Adrenal gland (tissue), 9 donors: ENCODE measurements at regions not wholly inside any gene's neighbourhood (a gene's known extent, or its start where the extent isn't known, plus 50 kb on each side); places are given as distances from the start of the nearest gene placed in this dataset.

Experiments
- DNase-seq, 7 donors: peaks; one replicate each; pipeline ENCODE4 v3.0.0-alpha.2; 2019 to 2020
- H3K27ac ChIP-seq, 5 donors: fragments of 200-600 bp; sonication (generic) in 4 of 5; 1 replicate in 3 of 5; 2 replicates in 2 of 5; pipeline versions ENCODE4 v1.5.1 to v1.8.0; 2016 to 2020; ENCODE audit warnings: mild to moderate bottlenecking in 1 of 5
- H3K27me3 ChIP-seq: fragments of 200-600 bp; 2 replicates; pipeline ENCODE4 v1.8.0; 2021
- H3K36me3 ChIP-seq, 2 donors: fragments of 200-600 bp; replicated peaks in 1 of 2; 1 replicate in 1 of 2; 2 replicates in 1 of 2; pipeline versions ENCODE4 v1.5.1 to v1.8.0; 2018 to 2022
- H3K4me1 ChIP-seq, 2 donors: fragments of 200-600 bp; replicated peaks in 1 of 2; 1 replicate in 1 of 2; 2 replicates in 1 of 2; pipeline versions ENCODE4 v1.5.1 to v1.8.0; 2018 to 2021
- H3K4me3 ChIP-seq, 4 donors: fragments of 200-600 bp; sonication (generic) in 3 of 4; one replicate each; pipeline ENCODE4 v1.5.1; 2016 to 2018
- H3K9me3 ChIP-seq, 3 donors: fragments of 200-600 bp; sonication (generic) in 1 of 3; replicated peaks in 1 of 3; 1 replicate in 2 of 3; 2 replicates in 1 of 3; pipeline versions ENCODE4 v1.5.1 to v1.8.0; 2016 to 2021
- POLR2A ChIP-seq, 2 donors: fragments of 450-650 bp; IDR thresholded peaks; one replicate each; pipeline ENCODE4 v1.6.1; 2017; ENCODE audit warnings: antibody characterized with exemption in 2 of 2, mild to moderate bottlenecking in 2 of 2, moderate library complexity in 1 of 2
- WGBS, 4 donors: extraction: QIAGEN DNeasy Blood & Tissue Kit in 2 of 4; methylation state at CpG; one replicate each; pipeline versions ENCODE4 v1.1.5 to v1.1.7; 2013 to 2017; 5-methylcytosine and 5-hydroxymethylcytosine counted together
- intact Hi-C, 2 donors: fragments of 100-400 bp; cut with DNase I; formaldehyde crosslinking; loops; one replicate each; pipeline versions ENCODE4 v1.14.1 to v1.15.0; 2022 to 2023
- TF ChIP-seq, protein P1 (sequence below), 6 experiments: fragments of 450-650 bp in 4 of 6; fragments of 200-600 bp in 2 of 6; sonication (generic) in 1 of 6; IDR thresholded peaks; 1 replicate in 5 of 6; 2 replicates in 1 of 6; pipeline versions ENCODE4 v1.5.1 to v1.8.0; 2016 to 2021; ENCODE audit warnings: antibody characterized with exemption in 6 of 6, mild to moderate bottlenecking in 2 of 6, moderate library complexity in 1 of 6
- donor health status: healthy with polysubstance abuse.
- donor health status: Bipolar disorder and iron deficiency.
- donor health status: DM: yes; HTN: yes; CAD: no.
- donor health status: DM: no; HTN: no; CAD: no.
- donor health status: DM: no; HTN: no; CAD: no.

DNA sequence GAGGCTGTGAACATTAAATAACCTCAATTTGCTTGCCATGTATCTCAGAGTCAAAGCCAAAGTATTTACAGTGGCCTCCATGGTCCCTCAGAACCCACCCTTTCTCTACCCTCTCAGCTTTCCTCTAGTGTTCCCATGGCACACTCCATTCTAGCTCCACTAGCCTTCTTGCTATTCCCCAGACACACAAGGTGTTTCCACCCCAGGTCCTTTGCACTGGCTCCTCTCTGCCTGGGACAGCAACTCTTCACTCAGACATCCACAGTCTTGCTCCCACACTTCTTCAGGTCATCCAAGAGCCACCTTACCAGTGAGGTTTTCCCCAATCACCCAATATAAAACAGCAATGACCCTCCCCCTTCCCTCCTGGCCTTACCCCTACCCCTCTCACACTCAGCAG lies 56.5 kb upstream of the PLEKHG1 start:
- intact Hi-C loops, result no loop called here
- Histone ChIP-seq H3K27me3 (peaks cover 5% of the 10 kb centered on the region), H3K9me3 (no peaks in the 10 kb centered on the region), H3K36me3 (no peaks in the 10 kb centered on the region), H3K4me3 (no peak overlapping the region), H3K4me1 (no peaks in the 10 kb centered on the region), H3K27ac (no peak overlapping the region)
- TF ChIP-seq, protein P1, sequence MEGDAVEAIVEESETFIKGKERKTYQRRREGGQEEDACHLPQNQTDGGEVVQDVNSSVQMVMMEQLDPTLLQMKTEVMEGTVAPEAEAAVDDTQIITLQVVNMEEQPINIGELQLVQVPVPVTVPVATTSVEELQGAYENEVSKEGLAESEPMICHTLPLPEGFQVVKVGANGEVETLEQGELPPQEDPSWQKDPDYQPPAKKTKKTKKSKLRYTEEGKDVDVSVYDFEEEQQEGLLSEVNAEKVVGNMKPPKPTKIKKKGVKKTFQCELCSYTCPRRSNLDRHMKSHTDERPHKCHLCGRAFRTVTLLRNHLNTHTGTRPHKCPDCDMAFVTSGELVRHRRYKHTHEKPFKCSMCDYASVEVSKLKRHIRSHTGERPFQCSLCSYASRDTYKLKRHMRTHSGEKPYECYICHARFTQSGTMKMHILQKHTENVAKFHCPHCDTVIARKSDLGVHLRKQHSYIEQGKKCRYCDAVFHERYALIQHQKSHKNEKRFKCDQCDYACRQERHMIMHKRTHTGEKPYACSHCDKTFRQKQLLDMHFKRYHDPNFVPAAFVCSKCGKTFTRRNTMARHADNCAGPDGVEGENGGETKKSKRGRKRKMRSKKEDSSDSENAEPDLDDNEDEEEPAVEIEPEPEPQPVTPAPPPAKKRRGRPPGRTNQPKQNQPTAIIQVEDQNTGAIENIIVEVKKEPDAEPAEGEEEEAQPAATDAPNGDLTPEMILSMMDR (IDR thresholded peaks at IDR 0.05), result no peak
- TF ChIP-seq POLR2A (IDR thresholded peaks at IDR 0.05), result no peak
- DNase-seq, result no peak

DNA sequence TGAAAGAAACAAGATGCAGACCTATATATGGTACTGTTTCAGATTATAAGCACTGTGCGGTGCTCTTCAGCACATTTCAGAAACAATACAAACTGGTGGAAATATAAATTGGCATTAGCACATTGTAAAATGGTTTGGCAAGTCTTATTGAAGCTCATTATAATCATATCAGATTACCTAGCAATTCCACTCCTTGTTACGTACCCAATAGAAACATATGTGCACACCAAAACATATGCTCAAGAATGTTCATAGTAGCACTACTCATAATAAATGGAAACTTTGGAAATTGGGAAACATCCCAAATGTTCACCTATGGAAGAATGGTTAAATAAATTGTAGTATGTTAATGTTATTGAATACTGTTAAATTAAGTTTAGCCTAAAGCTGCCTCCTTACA lies 54.9 kb upstream of the PLEKHG1 start:
- Histone ChIP-seq H3K27ac (no peak overlapping the region), H3K36me3 (no peaks in the 10 kb centered on the region), H3K4me1 (no peaks in the 10 kb centered on the region), H3K4me3 (no peak overlapping the region), H3K9me3 (no peaks in the 10 kb centered on the region), H3K27me3 (peaks cover 5% of the 10 kb centered on the region)
- DNase-seq, result no peak
- intact Hi-C loops, result no loop called here
- no peak for TF ChIP-seq POLR2A (IDR thresholded peaks at IDR 0.05)
- TF ChIP-seq, protein P1 (IDR thresholded peaks at IDR 0.05), result no peak
- WGBS, 4 donors, result 88 to 95% (median 91%) methylated on average over 2 of the region's 2 CpGs

DNA sequence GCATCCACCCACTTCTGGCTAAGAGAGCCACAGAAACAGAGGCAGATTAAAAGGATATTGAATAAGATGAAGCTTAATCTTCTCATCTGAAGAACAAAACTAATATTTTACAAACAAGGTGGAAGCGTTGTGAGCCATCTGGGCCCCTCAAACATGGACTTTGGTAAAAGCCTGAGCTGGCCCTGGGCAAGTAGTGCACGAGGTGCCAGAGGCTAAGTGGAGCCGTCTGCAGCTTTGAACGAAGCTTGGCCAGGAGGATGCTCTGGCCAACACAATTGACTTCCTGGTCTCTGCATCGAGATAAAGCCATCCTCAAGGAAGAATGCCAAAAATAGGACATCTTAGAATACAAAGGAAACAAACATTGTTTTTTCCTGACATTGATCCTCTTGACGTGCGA lies 53.2 kb upstream of the PLEKHG1 start:
- Histone ChIP-seq H3K27ac (no peak overlapping the region), H3K9me3 (no peaks in the 10 kb centered on the region), H3K4me1 (no peaks in the 10 kb centered on the region), H3K36me3 (no peaks in the 10 kb centered on the region), H3K27me3 (peaks cover 5% of the 10 kb centered on the region), H3K4me3 (no peak overlapping the region)
- DNase-seq, result peak in 2 of 7 donors; percentile 12 to 21
- TF ChIP-seq POLR2A (IDR thresholded peaks at IDR 0.05), result no peak
- TF ChIP-seq, protein P1 (IDR thresholded peaks at IDR 0.05), result no peak
- 44 to 53% (median 47%) methylated on average over 7 of the region's 7 CpGs for WGBS, 4 donors
- intact Hi-C loops, result no loop called here

DNA sequence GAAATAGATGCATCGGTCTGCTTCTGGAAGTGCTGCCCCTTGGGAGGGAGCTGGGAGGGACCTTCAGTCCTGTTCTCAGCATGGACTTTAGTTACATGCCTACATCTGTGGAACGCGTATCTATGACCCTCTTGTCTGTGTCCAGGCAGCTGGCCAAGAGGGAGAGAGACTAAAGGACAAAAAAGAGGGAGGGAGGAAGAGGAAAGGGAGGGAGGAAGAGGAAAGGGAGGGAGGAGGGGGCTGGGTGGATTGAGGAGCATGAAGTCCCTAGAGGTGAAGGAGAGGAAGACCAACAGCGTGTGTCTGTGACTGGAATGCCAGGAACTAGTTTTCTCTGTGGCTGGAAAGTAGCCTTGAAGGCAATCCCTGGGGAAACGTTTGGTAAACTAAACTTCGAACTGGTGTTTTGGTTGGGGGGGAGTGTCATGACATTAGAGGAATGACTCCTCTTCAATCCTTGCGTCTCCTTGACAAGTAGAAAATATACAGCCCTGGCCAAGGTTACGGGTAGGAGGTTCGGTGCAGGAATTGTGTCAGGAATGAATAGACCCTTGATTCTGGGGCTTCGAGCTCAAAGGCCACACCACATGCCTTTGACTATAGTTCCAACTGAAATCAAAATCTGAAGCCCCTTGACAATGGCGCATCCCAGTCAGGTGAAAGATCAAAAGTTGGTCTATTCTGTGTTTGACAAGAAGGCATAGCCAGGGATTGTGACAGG lies 52.0 kb upstream of the PLEKHG1 start:
- DNase-seq, result peak in 3 of 7 donors; percentile 20 to 34 (median 26)
- Histone ChIP-seq H3K36me3 (no peaks in the 10 kb centered on the region), H3K27ac (no peak overlapping the region), H3K27me3 (peaks cover 5% of the 10 kb centered on the region), H3K4me1 (no peaks in the 10 kb centered on the region), H3K4me3 (no peak overlapping the region), H3K9me3 (no peaks in the 10 kb centered on the region)
- intact Hi-C loops, result no loop called here
- no peak for TF ChIP-seq POLR2A (IDR thresholded peaks at IDR 0.05)
- TF ChIP-seq, protein P1 (IDR thresholded peaks at IDR 0.05), result no peak
- WGBS, 4 donors, result 42 to 51% (median 47%) methylated on average over 11 of the region's 11 CpGs
